ENCODE measurements at regions not wholly inside any gene's neighbourhood (a gene's known extent, or its start where the extent isn't known, plus 50 kb on each side); places are given as distances from the start of the nearest gene placed in this dataset.

GRCh38 chr5:154565123-154565522 is 87.1 kb upstream of the HAND1 start:
- TF ChIP-seq TAF1 (IDR thresholded peaks at IDR 0.05; ENCODE audit: low read depth, low read length) (no peak), POLR2A (IDR thresholded peaks at IDR 0.05; ENCODE audit: low read depth, low read length) (no peak), POLR2AphosphoS5 (IDR thresholded peaks at IDR 0.05; ENCODE audit: low read depth, low read length) (no peak)
